A549 (cell line): ENCODE measurements at regions not wholly inside any gene's neighbourhood (a gene's known extent, or its start where the extent isn't known, plus 50 kb on each side); places are given as distances from the start of the nearest gene placed in this dataset.

Experiments
- ATAC-seq, 2 experiments: fragments of 200-7000 bp in 1 of 2; fragments of >200 bp in 1 of 2; cut with Nextera tagmentation in 1 of 2; cut with Tn5 transposase in 1 of 2; 3 replicates each; pipeline versions ENCODE4 v1.8.0 to v1.9.1; 2018 to 2020; ENCODE audit warnings: mild to moderate bottlenecking in 1 of 2, moderate library complexity in 1 of 2
- CTCF ChIA-PET: fragments of 300-600 bp; sonication (Branson Sonifier 250); formaldehyde crosslinking; extraction: SDS; loops from one replicate; lab custom pipeline; 2021; ENCODE audit warnings: antibody characterized with exemption, inconsistent platforms; lab: Yijun Ruan, JAX
- POLR2A ChIA-PET: fragments of 350-600 bp; formaldehyde crosslinking; extraction: SDS; loops from one replicate; lab custom pipeline; 2021; ENCODE audit warnings: antibody characterized with exemption, inconsistent platforms; lab: Yijun Ruan, JAX
- DNase-seq, 2 experiments: peaks; one replicate each; pipeline versions ENCODE4 v3.0.0 to v3.0.0-alpha.2; 2011 to 2016; ENCODE audit warnings: low read depth in 1 of 2, low spot score in 1 of 2
- FAIRE-seq: peaks from 2 replicates; lab custom pipeline; 2011; peaks lifted over from hg19 to GRCh38; lab: Jason Lieb, UNC
- H3K27ac ChIP-seq, 2 experiments: fragments of >200 bp; sonication (Bioruptor Twin); formaldehyde crosslinking; 3 replicates each; pipeline ENCODE4 v1.5.1; 2016 to 2017
- H3K4me1 ChIP-seq: fragments of >200 bp; sonication (Bioruptor Twin); formaldehyde crosslinking; 3 replicates; pipeline ENCODE4 v1.6.1; 2016
- H3K4me2 ChIP-seq: fragments of >200 bp; sonication (Bioruptor Twin); formaldehyde crosslinking; 3 replicates; pipeline ENCODE4 v1.6.1; 2016
- H3K4me3 ChIP-seq: fragments of >200 bp; sonication (Bioruptor Twin); formaldehyde crosslinking; 3 replicates; pipeline ENCODE4 v1.5.1; 2016
- H3K9me3 ChIP-seq: fragments of >200 bp; sonication (Bioruptor Twin); formaldehyde crosslinking; 3 replicates; pipeline ENCODE4 v1.6.1; 2016
- CHD4 ChIP-seq: fragments of 200-600 bp; sonication (generic); IDR thresholded peaks from 2 replicates; pipeline ENCODE4 v1.6.1; 2016; ENCODE audit warnings: antibody characterized with exemption, mild to moderate bottlenecking, borderline replicate concordance
- EHF ChIP-seq: fragments of 250-450 bp; sonication (Bioruptor Pico); IDR thresholded peaks from 2 replicates; pipeline ENCODE4 v1.5.0; 2020; ENCODE audit warnings: mild to moderate bottlenecking
- EHMT2 ChIP-seq: fragments of 200-600 bp; sonication (generic); IDR thresholded peaks from 2 replicates; pipeline ENCODE4 v1.6.1; 2016; ENCODE audit warnings: antibody characterized with exemption, low read depth, mild to moderate bottlenecking, moderate library complexity
- ESRRA ChIP-seq: fragments of 150-350 bp; IDR thresholded peaks from 2 replicates; pipeline ENCODE4 v1.6.1; 2014; ENCODE audit warnings: mild to moderate bottlenecking, low read length, borderline replicate concordance
- FOSB ChIP-seq: fragments of 250-450 bp; sonication (Bioruptor Pico); IDR thresholded peaks from 2 replicates; pipeline ENCODE4 v1.5.0; 2020; ENCODE audit warnings: mild to moderate bottlenecking, moderate library complexity
- FOSL2 ChIP-seq, 2 experiments: fragments of 450-650 bp in 1 of 2; fragments of >200 bp in 1 of 2; sonication (Bioruptor Twin) in 1 of 2; formaldehyde crosslinking; IDR thresholded peaks; 2 replicates each; pipeline versions ENCODE4 v1.5.0 to v1.6.1; 2016 to 2020; ENCODE audit warnings: mild to moderate bottlenecking in 1 of 2, moderate library complexity in 1 of 2
- HEYL ChIP-seq: fragments of 250-450 bp; sonication (Bioruptor Pico); IDR thresholded peaks from 2 replicates; pipeline ENCODE4 v1.8.0; 2021; ENCODE audit warnings: mild to moderate bottlenecking, moderate library complexity
- HOXA7 ChIP-seq: fragments of 250-450 bp; sonication (Bioruptor Pico); IDR thresholded peaks from 2 replicates; pipeline ENCODE4 v1.5.0; 2020; ENCODE audit warnings: mild to moderate bottlenecking, moderate library complexity
- JUN ChIP-seq, 2 experiments: fragments of >200 bp; sonication (Bioruptor Twin); formaldehyde crosslinking; IDR thresholded peaks; 2 replicates in 1 of 2; 3 replicates in 1 of 2; pipeline ENCODE4 v1.6.1; 2016 to 2017
- KDM5A ChIP-seq: fragments of 200-600 bp; sonication (generic); IDR thresholded peaks from 2 replicates; pipeline ENCODE4 v1.6.1; 2016; ENCODE audit warnings: antibody characterized with exemption, mild to moderate bottlenecking
- NPAS2 ChIP-seq: fragments of 250-450 bp; sonication (Bioruptor Pico); IDR thresholded peaks from 2 replicates; pipeline ENCODE4 v1.8.0; 2022; ENCODE audit warnings: mild to moderate bottlenecking, moderate library complexity, borderline replicate concordance
- POLR2AphosphoS2 ChIP-seq: conservative IDR thresholded peaks from 2 replicates; pipeline ENCODE4 v1.6.1; 2012; ENCODE audit warnings: low read length, improper control_type of control experiment, inconsistent platforms
- ZFP36 ChIP-seq: fragments of 450-650 bp; IDR thresholded peaks from 2 replicates; pipeline ENCODE4 v1.6.1; 2014; ENCODE audit warnings: borderline replicate concordance; ENCODE audit not compliant: partially characterized antibody
- ZSCAN20 ChIP-seq: fragments of 250-450 bp; sonication (Bioruptor Pico); IDR thresholded peaks from 2 replicates; pipeline ENCODE4 v1.8.0; 2022; ENCODE audit warnings: mild to moderate bottlenecking, moderate library complexity
- WGBS: methylation state at CpG from one replicate; pipeline ENCODE4 v1.1.6; 2017; ENCODE audit errors: missing lambda C conversion rate; 5-methylcytosine and 5-hydroxymethylcytosine counted together
- TF ChIP-seq, protein P1 (sequence below): IDR thresholded peaks from 2 replicates; pipeline ENCODE4 v1.6.1; 2012; ENCODE audit warnings: low read depth, borderline replicate concordance
- TF ChIP-seq, protein P2 (sequence below): fragments of 250-450 bp; sonication (Bioruptor Pico); IDR thresholded peaks from 2 replicates; pipeline ENCODE4 v1.5.0; 2021; ENCODE audit warnings: mild to moderate bottlenecking, moderate library complexity, borderline replicate concordance
- TF ChIP-seq, protein P3 (sequence below): fragments of >200 bp; sonication (Bioruptor Twin); formaldehyde crosslinking; IDR thresholded peaks from 3 replicates; pipeline ENCODE4 v1.5.1; 2016

DNA sequence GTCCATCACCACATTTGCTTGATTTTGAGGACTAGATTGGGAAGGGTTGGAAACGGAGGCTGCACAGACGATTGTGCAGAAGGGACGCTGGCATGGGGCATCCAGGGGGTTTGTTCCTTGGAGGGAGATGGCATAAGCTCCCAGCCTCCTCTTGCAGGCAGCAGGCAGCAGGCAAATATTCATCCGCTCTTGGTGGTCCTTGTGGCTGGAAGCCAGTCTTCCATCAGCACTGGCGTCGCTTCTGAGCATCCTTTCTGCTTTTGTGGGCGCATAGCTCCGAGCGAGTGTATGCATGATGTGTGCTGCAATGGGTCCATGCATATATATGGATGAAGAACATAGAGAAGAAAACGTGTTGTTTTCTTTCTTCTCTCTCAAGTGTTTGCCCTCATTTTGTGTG lies 166.1 kb upstream of the NTM start:
- FAIRE-seq (no peak), DNase-seq (no peak), ATAC-seq (no peak)
- WGBS = 47% methylated on average over 9 of the region's 10 CpGs
- Histone ChIP-seq H3K4me3 (no peak overlapping the region), H3K4me2 (no peak overlapping the region), H3K27ac (no peak overlapping the region), H3K9me3 (no peaks in the 10 kb centered on the region), H3K4me1 (no peaks in the 10 kb centered on the region)
- ChIA-PET POLR2A (no interaction called here), CTCF (interaction anchor here (0.9 kb wide), 1 partner anchor 179 kb away, joined by 3 read pairs; no protein-coding TSS in a partner anchor)
- no peak for TF ChIP-seq ZSCAN20 (CRISPR knock-in tag)
- no peak for TF ChIP-seq JUN (IDR thresholded peaks at IDR 0.05)
- no peak for TF ChIP-seq HOXA7
- no peak for TF ChIP-seq NPAS2 (CRISPR knock-in tag)
- TF ChIP-seq, protein P1, sequence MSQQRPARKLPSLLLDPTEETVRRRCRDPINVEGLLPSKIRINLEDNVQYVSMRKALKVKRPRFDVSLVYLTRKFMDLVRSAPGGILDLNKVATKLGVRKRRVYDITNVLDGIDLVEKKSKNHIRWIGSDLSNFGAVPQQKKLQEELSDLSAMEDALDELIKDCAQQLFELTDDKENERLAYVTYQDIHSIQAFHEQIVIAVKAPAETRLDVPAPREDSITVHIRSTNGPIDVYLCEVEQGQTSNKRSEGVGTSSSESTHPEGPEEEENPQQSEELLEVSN = no peak
- TF ChIP-seq FOSB (CRISPR knock-in tag) = no peak
- TF ChIP-seq EHMT2 = no peak
- TF ChIP-seq, protein P2, sequence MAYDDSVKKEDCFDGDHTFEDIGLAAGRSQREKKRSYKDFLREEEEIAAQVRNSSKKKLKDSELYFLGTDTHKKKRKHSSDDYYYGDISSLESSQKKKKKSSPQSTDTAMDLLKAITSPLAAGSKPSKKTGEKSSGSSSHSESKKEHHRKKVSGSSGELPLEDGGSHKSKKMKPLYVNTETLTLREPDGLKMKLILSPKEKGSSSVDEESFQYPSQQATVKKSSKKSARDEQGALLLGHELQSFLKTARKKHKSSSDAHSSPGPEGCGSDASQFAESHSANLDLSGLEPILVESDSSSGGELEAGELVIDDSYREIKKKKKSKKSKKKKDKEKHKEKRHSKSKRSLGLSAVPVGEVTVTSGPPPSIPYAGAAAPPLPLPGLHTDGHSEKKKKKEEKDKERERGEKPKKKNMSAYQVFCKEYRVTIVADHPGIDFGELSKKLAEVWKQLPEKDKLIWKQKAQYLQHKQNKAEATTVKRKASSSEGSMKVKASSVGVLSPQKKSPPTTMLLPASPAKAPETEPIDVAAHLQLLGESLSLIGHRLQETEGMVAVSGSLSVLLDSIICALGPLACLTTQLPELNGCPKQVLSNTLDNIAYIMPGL (CRISPR knock-in tag) = no peak
- no peak for TF ChIP-seq KDM5A
- TF ChIP-seq ESRRA = no peak
- TF ChIP-seq HEYL (CRISPR knock-in tag) = no peak
- no peak for TF ChIP-seq FOSL2 (IDR thresholded peaks at IDR 0.05)
- no peak for TF ChIP-seq FOSL2 (CRISPR knock-in tag; IDR thresholded peaks at IDR 0.05)
- TF ChIP-seq EHF (CRISPR knock-in tag) = no peak

DNA sequence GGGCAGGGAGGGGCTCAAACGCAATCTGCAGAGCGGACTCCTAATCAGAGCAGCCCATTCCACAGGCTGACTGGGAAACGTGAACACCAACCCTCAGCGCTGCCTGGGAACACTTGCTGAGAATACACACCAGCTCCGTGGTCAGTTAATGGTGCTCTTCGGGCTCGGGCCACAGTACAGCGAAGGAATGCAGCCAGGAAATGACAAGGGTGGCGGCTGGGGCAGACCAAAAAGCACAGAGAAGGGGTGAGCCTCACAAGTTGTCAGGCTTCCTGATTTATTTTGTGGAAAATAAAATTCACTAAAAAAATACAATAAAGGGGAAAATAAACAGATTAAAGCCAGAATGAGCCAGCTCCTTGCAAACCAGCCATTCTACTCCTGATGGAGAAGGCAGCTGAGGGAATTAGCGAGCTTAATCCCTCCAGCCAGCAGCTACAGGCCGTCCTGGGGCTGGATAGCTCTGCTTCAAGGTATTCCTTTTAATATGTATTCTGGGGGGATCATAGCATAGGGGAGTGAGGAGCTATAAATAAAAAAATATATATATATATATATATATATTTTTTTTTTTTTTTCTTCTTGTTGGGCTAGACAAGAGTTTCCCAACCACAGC lies 165.5 kb upstream of the NTM start:
- ATAC-seq = no peak
- no peak overlapping the region for H3K27ac ChIP-seq
- no peak for FAIRE-seq
- no peaks in the 10 kb centered on the region for H3K4me1 ChIP-seq
- CTCF ChIA-PET = interaction anchor here (0.9 to 1.2 kb wide), 2 partner anchors 140 to 179 kb away, joined by 3 read pairs; no protein-coding TSS in a partner anchor
- TF ChIP-seq FOSB (CRISPR knock-in tag) (no peak), ZFP36 (no peak), HOXA7 (no peak), POLR2AphosphoS2 (no peak)
- TF ChIP-seq, all 56 proteins: peak for 0
- 15% methylated on average over 11 of the region's 11 CpGs for WGBS
- POLR2A ChIA-PET = no interaction called here
- no peak overlapping the region for H3K4me3 ChIP-seq
- H3K4me2 ChIP-seq = no peak overlapping the region
- no peak for DNase-seq
- no peaks in the 10 kb centered on the region for H3K9me3 ChIP-seq

DNA sequence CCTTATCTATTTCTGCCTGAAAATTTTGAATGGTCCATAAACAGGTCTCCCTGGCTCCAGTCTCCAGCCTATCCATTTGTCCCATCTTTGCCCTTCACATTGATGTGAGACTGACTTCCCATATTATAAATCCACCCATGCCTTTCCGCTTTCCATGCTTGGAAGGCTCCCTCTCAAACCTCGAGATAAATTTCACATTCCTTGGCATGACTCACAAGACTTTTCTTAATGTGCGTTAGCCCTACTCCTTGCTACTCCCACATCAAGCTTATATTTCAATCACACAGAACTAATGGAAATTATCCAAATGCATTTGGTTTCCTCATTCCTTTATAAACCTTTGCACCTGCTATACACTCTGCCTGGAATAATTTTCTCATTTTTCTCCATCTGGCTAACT lies 163.7 kb upstream of the NTM start:
- ATAC-seq = no peak
- CTCF ChIA-PET = interaction anchor here (1.3 kb wide), 1 partner anchor 10 kb away, joined by 4 read pairs; no protein-coding TSS in a partner anchor

More for the DNA sequence above, 163.7 kb upstream of the NTM start:
- no peak overlapping the region for H3K27ac ChIP-seq
- DNase-seq (no peak), FAIRE-seq (no peak)
- H3K4me3 ChIP-seq = no peak overlapping the region
- TF ChIP-seq JUN (IDR thresholded peaks at IDR 0.05) (no peak), FOSL2 (IDR thresholded peaks at IDR 0.05) (no peak), FOSL2 (CRISPR knock-in tag; IDR thresholded peaks at IDR 0.05) (no peak), CHD4 (no peak), EHF (CRISPR knock-in tag) (no peak)
- TF ChIP-seq, protein P3, sequence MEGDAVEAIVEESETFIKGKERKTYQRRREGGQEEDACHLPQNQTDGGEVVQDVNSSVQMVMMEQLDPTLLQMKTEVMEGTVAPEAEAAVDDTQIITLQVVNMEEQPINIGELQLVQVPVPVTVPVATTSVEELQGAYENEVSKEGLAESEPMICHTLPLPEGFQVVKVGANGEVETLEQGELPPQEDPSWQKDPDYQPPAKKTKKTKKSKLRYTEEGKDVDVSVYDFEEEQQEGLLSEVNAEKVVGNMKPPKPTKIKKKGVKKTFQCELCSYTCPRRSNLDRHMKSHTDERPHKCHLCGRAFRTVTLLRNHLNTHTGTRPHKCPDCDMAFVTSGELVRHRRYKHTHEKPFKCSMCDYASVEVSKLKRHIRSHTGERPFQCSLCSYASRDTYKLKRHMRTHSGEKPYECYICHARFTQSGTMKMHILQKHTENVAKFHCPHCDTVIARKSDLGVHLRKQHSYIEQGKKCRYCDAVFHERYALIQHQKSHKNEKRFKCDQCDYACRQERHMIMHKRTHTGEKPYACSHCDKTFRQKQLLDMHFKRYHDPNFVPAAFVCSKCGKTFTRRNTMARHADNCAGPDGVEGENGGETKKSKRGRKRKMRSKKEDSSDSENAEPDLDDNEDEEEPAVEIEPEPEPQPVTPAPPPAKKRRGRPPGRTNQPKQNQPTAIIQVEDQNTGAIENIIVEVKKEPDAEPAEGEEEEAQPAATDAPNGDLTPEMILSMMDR = no peak
- no peaks in the 10 kb centered on the region for H3K4me1 ChIP-seq
- POLR2A ChIA-PET = no interaction called here
- no peaks in the 10 kb centered on the region for H3K9me3 ChIP-seq
- 24% methylated on average over 3 of the region's 3 CpGs for WGBS
- H3K4me2 ChIP-seq = no peak overlapping the region
